Sigmoid colon (tissue), 6 donors: ENCODE measurements at regions not wholly inside any gene's neighbourhood (a gene's known extent, or its start where the extent isn't known, plus 50 kb on each side); places are given as distances from the start of the nearest gene placed in this dataset.

Experiments used
- DNase-seq: peaks from one replicate; pipeline ENCODE4 v3.0.0-alpha.2; 2019
- H3K27ac ChIP-seq, 4 donors: fragments of 200-600 bp; sonication (generic); one replicate each; pipeline ENCODE4 v1.5.1; 2016 to 2019; ENCODE audit warnings: mild to moderate bottlenecking in 1 of 4
- H3K27me3 ChIP-seq, 3 donors: fragments of 200-600 bp; sonication (generic); one replicate each; pipeline ENCODE4 v1.5.1; 2019; ENCODE audit warnings: mild to moderate bottlenecking in 1 of 3
- H3K36me3 ChIP-seq, 4 donors: fragments of 200-600 bp; sonication (generic); one replicate each; pipeline ENCODE4 v1.5.1; 2016 to 2019
- H3K4me1 ChIP-seq, 4 donors: fragments of 200-600 bp; sonication (generic); one replicate each; pipeline ENCODE4 v1.5.1; 2017 to 2019
- H3K4me3 ChIP-seq, 4 donors: fragments of 200-600 bp; sonication (generic); one replicate each; pipeline ENCODE4 v1.5.1; 2017 to 2019; ENCODE audit warnings: mild to moderate bottlenecking in 2 of 4, moderate library complexity in 1 of 4
- H3K9me3 ChIP-seq, 4 donors: fragments of 200-600 bp in 3 of 4; sonication (generic) in 3 of 4; one replicate each; pipeline versions ENCODE4 v1.5.1 to v1.6.1; 2013 to 2019
- EP300 ChIP-seq, 4 donors: sonication (generic); formaldehyde crosslinking; IDR thresholded peaks; one replicate each; pipeline ENCODE4 v1.6.1; 2017; ENCODE audit warnings: antibody characterized with exemption in 4 of 4
- POLR2A ChIP-seq, 2 donors: fragments of 450-650 bp; IDR thresholded peaks; one replicate each; pipeline ENCODE4 v1.6.1; 2016; ENCODE audit warnings: antibody characterized with exemption in 2 of 2, mild to moderate bottlenecking in 2 of 2, moderate library complexity in 2 of 2
- POLR2AphosphoS5 ChIP-seq, 4 donors: sonication (generic); formaldehyde crosslinking; IDR thresholded peaks; one replicate each; pipeline ENCODE4 v1.6.1; 2017; ENCODE audit warnings: antibody characterized with exemption in 4 of 4
- WGBS, 2 donors: extraction: QIAGEN DNeasy Blood & Tissue Kit; methylation state at CpG; one replicate each; pipeline ENCODE4 v1.1.7; 2013; 5-methylcytosine and 5-hydroxymethylcytosine counted together
- intact Hi-C: fragments of 100-400 bp; cut with DNase I; formaldehyde crosslinking; loops from one replicate; pipeline ENCODE4 v1.15.1; 2023
- TF ChIP-seq, protein P1 (sequence below), 4 experiments: fragments of 450-650 bp in 3 of 4; fragments of 200-600 bp in 1 of 4; IDR thresholded peaks; one replicate each; pipeline ENCODE4 v1.5.1; 2016 to 2019; ENCODE audit warnings: antibody characterized with exemption in 4 of 4, mild to moderate bottlenecking in 3 of 4, moderate library complexity in 2 of 4
- donor health status: healthy with polysubstance abuse.
- donor health status: healthy.

- Histone ChIP-seq H3K9me3 (peaks cover 0 to 2% (median 0%) of the 10 kb centered on the region in 4 donors), H3K27ac (no peak overlapping the region), H3K36me3 (no peaks in the 10 kb centered on the region), H3K4me1 (peaks cover 0 to 5% (median 0%) of the 10 kb centered on the region in 4 donors), H3K4me3 (no peak overlapping the region), H3K27me3 (no peaks in the 10 kb centered on the region)
- WGBS, 2 donors: 90 to 92% methylated on average over 6 of the region's 6 CpGs
- TF ChIP-seq, protein P1, sequence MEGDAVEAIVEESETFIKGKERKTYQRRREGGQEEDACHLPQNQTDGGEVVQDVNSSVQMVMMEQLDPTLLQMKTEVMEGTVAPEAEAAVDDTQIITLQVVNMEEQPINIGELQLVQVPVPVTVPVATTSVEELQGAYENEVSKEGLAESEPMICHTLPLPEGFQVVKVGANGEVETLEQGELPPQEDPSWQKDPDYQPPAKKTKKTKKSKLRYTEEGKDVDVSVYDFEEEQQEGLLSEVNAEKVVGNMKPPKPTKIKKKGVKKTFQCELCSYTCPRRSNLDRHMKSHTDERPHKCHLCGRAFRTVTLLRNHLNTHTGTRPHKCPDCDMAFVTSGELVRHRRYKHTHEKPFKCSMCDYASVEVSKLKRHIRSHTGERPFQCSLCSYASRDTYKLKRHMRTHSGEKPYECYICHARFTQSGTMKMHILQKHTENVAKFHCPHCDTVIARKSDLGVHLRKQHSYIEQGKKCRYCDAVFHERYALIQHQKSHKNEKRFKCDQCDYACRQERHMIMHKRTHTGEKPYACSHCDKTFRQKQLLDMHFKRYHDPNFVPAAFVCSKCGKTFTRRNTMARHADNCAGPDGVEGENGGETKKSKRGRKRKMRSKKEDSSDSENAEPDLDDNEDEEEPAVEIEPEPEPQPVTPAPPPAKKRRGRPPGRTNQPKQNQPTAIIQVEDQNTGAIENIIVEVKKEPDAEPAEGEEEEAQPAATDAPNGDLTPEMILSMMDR (IDR thresholded peaks at IDR 0.05): no peak
- no peak for TF ChIP-seq POLR2AphosphoS5 (IDR thresholded peaks at IDR 0.05)
- TF ChIP-seq POLR2A (IDR thresholded peaks at IDR 0.05): no peak
- TF ChIP-seq EP300 (IDR thresholded peaks at IDR 0.05): no peak
- no peak for DNase-seq
- intact Hi-C loops: no loop called here
Observed at GRCh38 chr12:58086930-58087329, 145.6 kb downstream of the ATP23 start.

GRCh38 chr12:58087423-58088127 is 146.2 kb downstream of the ATP23 start:
- H3K27me3 ChIP-seq: no peaks in the 10 kb centered on the region
- no peaks in the 10 kb centered on the region for H3K4me1 ChIP-seq
- no peak overlapping the region for H3K27ac ChIP-seq
- no peak for DNase-seq
- 62 to 72% methylated on average over 11 of the region's 11 CpGs for WGBS, 2 donors
- peaks cover 0 to 2% (median 0%) of the 10 kb centered on the region in 4 donors for H3K9me3 ChIP-seq
- intact Hi-C loops: no loop called here
- no peaks in the 10 kb centered on the region for H3K36me3 ChIP-seq
- TF ChIP-seq POLR2AphosphoS5 (IDR thresholded peaks at IDR 0.05) (no peak), POLR2A (IDR thresholded peaks at IDR 0.05) (no peak), EP300 (IDR thresholded peaks at IDR 0.05) (no peak)
- TF ChIP-seq, protein P1 (IDR thresholded peaks at IDR 0.05): no peak
- H3K4me3 ChIP-seq: no peak overlapping the region

- Histone ChIP-seq H3K4me1 (no peaks in the 10 kb centered on the region), H3K36me3 (no peaks in the 10 kb centered on the region), H3K4me3 (no peak overlapping the region), H3K9me3 (peaks cover 0 to 2% (median 0%) of the 10 kb centered on the region in 4 donors), H3K27ac (no peak overlapping the region), H3K27me3 (no peaks in the 10 kb centered on the region)
- 48 to 56% methylated on average over 3 of the region's 3 CpGs for WGBS, 2 donors
- TF ChIP-seq, protein P1 (IDR thresholded peaks at IDR 0.05): no peak
- no peak for TF ChIP-seq POLR2A (IDR thresholded peaks at IDR 0.05)
- no peak for TF ChIP-seq EP300 (IDR thresholded peaks at IDR 0.05)
- TF ChIP-seq POLR2AphosphoS5 (IDR thresholded peaks at IDR 0.05): no peak
- intact Hi-C loops: no loop called here
- no peak for DNase-seq
Observed at GRCh38 chr12:58089588-58089987, 148.2 kb downstream of the ATP23 start.

- WGBS, 2 donors: 71 to 78% methylated on average over 5 of the region's 5 CpGs
- peaks cover 0 to 2% (median 0%) of the 10 kb centered on the region in 4 donors for H3K9me3 ChIP-seq
- H3K36me3 ChIP-seq: no peaks in the 10 kb centered on the region
- TF ChIP-seq POLR2A (IDR thresholded peaks at IDR 0.05): no peak
- TF ChIP-seq, protein P1 (IDR thresholded peaks at IDR 0.05): no peak
- TF ChIP-seq POLR2AphosphoS5 (IDR thresholded peaks at IDR 0.05): no peak
- H3K4me1 ChIP-seq: no peaks in the 10 kb centered on the region
- H3K27me3 ChIP-seq: no peaks in the 10 kb centered on the region
- DNase-seq: no peak
- no peak overlapping the region for H3K27ac ChIP-seq
- no peak overlapping the region for H3K4me3 ChIP-seq
- intact Hi-C loops: no loop called here
Observed at GRCh38 chr12:58090685-58091084, 149.3 kb downstream of the ATP23 start.

GRCh38 chr12:58095002-58095401 is 153.6 kb downstream of the ATP23 start:
- no peak overlapping the region for H3K27ac ChIP-seq
- H3K36me3 ChIP-seq: no peaks in the 10 kb centered on the region
- no peak overlapping the region for H3K4me3 ChIP-seq
- no peaks in the 10 kb centered on the region for H3K4me1 ChIP-seq
- TF ChIP-seq POLR2AphosphoS5 (IDR thresholded peaks at IDR 0.05) (no peak), POLR2A (IDR thresholded peaks at IDR 0.05) (no peak), EP300 (IDR thresholded peaks at IDR 0.05) (no peak)
- no peaks in the 10 kb centered on the region for H3K9me3 ChIP-seq
- no peaks in the 10 kb centered on the region for H3K27me3 ChIP-seq
- 83 to 84% methylated on average over 1 of the region's 1 CpG for WGBS, 2 donors
- intact Hi-C loops: no loop called here
- no peak for DNase-seq
